Iris pigment epithelial cell (primary cell): ENCODE measurements at regions not wholly inside any gene's neighbourhood (a gene's known extent, or its start where the extent isn't known, plus 50 kb on each side); places are given as distances from the start of the nearest gene placed in this dataset.
"Not testable (repeated sequence)": the region's sequence is repeated elsewhere in the genome, so short reads cannot be mapped to it uniquely, and the experiment has no call there.

Experiments
- DNase-seq: peaks from one replicate; pipeline ENCODE4 v3.0.0-alpha.2; 2011; ENCODE audit warnings: low read depth

GRCh38 chr7:15143936-15144335 lies 241.4 kb upstream of the DGKB start:
- no peak for DNase-seq

GRCh38 chr7:15143121-15143520 lies 240.6 kb upstream of the DGKB start:
- DNase-seq, result no peak

- no peak for DNase-seq
Measured at GRCh38 chr7:15140431-15140830, 237.9 kb upstream of the DGKB start.

GRCh38 chr7:15131661-15132060 lies 229.1 kb upstream of the DGKB start:
- no peak for DNase-seq

GRCh38 chr7:15130666-15131541 lies 228.4 kb upstream of the DGKB start:
- DNase-seq, result peak; percentile 85

GRCh38 chr7:15128716-15129115 lies 226.2 kb upstream of the DGKB start:
- DNase-seq, result no peak

GRCh38 chr7:15126653-15127052 lies 224.1 kb upstream of the DGKB start:
- not testable (repeated sequence) for DNase-seq

GRCh38 chr7:15123901-15124300 lies 221.3 kb upstream of the DGKB start:
- no peak for DNase-seq

GRCh38 chr7:15113752-15114151 lies 211.2 kb upstream of the DGKB start:
- peak; percentile 72 for DNase-seq

GRCh38 chr7:15105711-15106110 lies 203.2 kb upstream of the DGKB start:
- no peak for DNase-seq

- no peak for DNase-seq
Measured at GRCh38 chr7:15104411-15105092, 202.0 kb upstream of the DGKB start.

GRCh38 chr7:15099074-15099473 lies 196.5 kb upstream of the DGKB start:
- no peak for DNase-seq

- no peak for DNase-seq
Measured at GRCh38 chr7:15096853-15097252, 194.3 kb upstream of the DGKB start.

GRCh38 chr7:15094989-15095388 lies 192.4 kb upstream of the DGKB start:
- DNase-seq, result no peak

- DNase-seq, result no peak
Measured at GRCh38 chr7:15087771-15088170, 185.2 kb upstream of the DGKB start.

GRCh38 chr7:15086862-15087261 lies 184.3 kb upstream of the DGKB start:
- no peak for DNase-seq

- DNase-seq, result peak; percentile 10
Measured at GRCh38 chr7:15086131-15086611, 183.6 kb upstream of the DGKB start.

- no peak for DNase-seq
Measured at GRCh38 chr7:15085366-15085765, 182.8 kb upstream of the DGKB start.

GRCh38 chr7:15084368-15084767 lies 181.8 kb upstream of the DGKB start:
- DNase-seq, result peak; percentile 1

GRCh38 chr7:15081891-15082290 lies 179.3 kb upstream of the DGKB start:
- no peak for DNase-seq

- no peak for DNase-seq
Measured at GRCh38 chr7:15073301-15073700, 170.8 kb upstream of the DGKB start.

GRCh38 chr7:15068324-15068723 lies 165.8 kb upstream of the DGKB start:
- no peak for DNase-seq

- no peak for DNase-seq
Measured at GRCh38 chr7:15057272-15057671, 154.7 kb upstream of the DGKB start.
